ENCODE measurements at regions not wholly inside any gene's neighbourhood (a gene's known extent, or its start where the extent isn't known, plus 50 kb on each side); places are given as distances from the start of the nearest gene placed in this dataset.

DNA sequence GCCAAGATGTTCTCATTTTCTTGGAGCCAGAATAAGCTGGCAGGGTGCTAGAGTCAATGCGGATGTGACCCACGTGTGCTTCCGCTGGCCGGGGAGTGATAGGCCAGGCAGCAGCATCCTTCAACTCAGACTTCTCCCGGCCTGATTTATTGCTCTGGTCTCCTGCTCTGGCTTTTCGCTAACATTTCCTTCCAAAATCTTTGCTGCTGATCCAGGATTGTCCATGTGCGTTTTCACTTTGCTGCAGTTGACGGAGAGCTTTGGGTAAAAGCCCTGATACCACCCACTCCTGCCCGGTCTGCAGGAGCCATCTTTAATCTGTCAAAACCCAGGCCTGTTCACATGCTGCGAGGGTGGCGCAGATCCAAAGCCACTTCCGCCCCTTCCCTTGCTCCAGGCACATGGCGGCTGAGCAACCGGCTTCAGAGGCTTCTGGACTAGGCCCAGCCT, 106.8 kb downstream of the CYP26A1 start:
- peak; percentile 66 for DNase-seq

DNA sequence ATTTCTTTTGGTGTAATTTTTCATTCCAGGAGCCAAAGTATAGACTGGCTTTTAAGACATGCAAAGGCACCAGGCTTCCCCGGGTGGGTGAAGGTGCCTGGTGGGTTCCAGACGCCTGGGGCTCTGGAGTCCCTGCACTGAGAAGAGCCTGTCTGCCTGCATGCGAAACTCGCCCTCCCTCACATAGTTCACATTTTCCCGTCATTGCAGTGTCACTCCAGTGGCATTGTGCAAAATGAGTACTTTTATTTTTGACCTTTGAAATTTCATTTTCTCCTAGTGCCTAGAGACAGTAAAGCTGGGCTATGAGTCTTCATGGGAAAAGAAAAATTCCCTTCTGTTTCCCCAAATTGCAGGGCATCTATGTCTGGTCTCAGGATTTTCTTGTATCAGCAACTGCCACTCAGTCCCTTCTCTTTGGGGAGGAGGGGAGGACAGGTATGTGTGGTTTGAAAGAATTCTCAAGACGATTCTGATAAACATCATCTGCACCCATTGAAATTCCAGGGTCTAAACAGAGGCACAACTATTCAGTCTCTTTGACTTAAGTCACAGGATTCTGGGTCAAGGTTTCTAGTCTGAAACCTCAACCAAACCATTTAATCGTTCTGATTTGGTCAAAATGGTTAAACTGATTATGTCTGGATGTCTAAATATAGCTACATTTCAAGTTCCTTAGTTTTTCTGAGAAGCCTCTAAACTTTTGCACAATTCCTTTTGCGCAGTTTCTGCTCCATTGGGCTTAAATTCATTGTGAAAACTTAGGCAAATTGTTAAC, 107.8 kb downstream of the CYP26A1 start:
- peak; percentile 94 for DNase-seq

GRCh38 chr10:93182049-93182327, 108.3 kb downstream of the CYP26A1 start:
- DNase-seq, result no peak

DNA sequence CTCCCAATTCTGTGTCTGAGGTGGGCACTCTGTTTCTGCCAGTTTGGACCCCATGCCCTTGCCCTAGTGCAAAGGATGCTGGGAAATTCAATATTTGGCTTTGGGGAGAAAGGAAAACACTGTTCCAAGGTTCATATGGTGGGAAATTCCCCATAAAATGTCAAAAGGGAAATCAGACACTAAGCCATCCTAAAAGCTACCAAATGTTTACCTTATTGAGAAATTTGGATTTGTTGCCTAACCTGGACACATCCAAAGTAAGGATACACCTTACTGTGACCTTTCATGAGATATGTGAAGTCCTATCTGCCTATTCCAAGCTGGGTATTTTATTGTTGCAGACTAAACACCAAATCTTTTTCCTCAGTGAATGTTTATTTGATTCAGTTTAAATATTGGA, 109.1 kb downstream of the CYP26A1 start:
- DNase-seq, result no peak

- peak; percentile 63 for DNase-seq
Measured at GRCh38 chr10:93186653-93187052, 113.0 kb downstream of the CYP26A1 start.

DNA sequence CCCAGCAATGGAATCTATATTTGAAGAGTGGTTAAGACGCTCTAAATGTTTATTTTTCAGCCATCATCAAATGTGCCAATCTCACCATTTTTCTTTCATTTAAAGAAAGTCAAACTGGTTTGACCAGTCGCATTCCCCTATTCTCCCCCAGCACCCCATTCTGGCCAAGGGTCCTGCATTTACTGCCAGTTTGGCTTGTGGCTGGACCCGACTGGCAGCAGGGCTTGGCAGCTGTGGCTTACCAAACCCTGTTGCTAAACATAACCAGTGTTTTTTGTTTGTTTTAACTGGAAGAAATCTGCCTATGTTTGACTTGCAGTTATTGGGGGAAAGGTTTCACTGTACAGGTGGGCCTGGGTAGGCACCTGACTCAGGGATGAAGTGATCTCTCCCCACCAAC, 116.3 kb downstream of the CYP26A1 start:
- no peak for DNase-seq

- no peak for DNase-seq
Measured at GRCh38 chr10:93190372-93190771, 116.7 kb downstream of the CYP26A1 start.

- no peak for DNase-seq
Measured at GRCh38 chr10:93193906-93194305, 120.2 kb downstream of the CYP26A1 start.

DNA sequence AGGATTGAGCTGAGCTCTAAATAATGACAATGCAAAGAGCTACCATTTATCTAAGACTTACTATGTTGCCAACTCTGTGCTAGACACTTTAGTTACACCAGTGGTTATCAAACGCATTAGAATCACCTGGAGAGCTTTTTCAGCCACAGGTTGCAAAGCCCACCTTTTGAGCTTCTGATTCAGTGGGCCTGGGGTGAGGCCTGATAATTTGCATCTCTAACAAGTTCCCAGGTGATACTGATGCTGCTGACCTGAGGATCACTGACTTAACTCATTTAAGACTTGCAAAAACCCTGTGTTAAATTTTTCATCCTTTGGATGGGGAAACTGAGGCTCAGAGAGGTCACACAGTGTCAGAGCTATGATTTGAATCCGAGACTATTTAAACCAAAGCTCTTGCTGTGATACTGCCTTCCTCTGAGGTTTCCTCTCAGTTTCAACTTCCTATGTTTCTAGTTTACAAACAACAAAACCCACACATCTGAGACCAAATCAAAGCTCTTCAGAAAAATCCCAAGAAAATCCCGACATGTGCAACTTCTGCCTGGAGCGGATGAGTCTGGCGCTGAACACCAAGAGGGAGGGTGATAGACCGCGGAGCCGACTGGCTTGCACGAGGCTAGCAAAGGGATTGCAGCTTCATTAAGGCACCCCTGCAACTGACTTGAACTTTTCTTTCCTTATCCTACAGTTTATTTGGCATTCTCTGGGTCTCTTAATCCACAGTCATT, 124.9 kb downstream of the CYP26A1 start:
- DNase-seq, result no peak

DNA sequence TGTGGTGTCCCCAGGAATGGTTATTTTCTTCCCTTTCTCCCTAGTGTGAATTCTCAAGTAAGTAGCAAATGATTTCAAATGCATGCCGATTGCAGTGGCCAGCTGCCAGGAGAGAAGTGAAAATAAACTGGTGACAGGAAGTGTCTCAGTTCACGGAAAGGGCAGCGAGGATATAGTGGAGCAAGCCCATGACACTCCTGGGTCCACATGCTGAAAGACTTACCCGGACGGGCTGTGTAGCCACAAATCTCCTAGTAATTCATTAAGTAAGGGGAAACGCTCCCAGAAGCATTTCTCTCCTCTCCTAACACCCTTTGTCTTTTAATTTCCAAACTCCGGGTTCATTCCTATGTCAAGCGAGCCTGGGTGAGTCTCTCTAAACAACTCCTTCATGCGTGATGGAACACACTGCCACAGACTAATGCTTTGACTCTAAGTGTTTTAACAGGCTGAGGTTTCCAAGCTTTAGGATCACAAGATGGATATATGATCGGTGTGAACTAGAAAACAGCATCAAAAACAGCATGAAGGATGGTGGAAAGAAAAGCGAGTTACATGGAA, 125.6 kb downstream of the CYP26A1 start:
- no peak for DNase-seq

GRCh38 chr10:93204494-93205485, 131.1 kb downstream of the CYP26A1 start:
- DNase-seq, result no peak

- peak; percentile 82 for DNase-seq
Measured at GRCh38 chr10:93206652-93207051, 133.0 kb downstream of the CYP26A1 start.

GRCh38 chr10:93208717-93209464, 135.2 kb downstream of the CYP26A1 start:
- DNase-seq, result no peak

GRCh38 chr10:93211991-93212390, 138.3 kb downstream of the CYP26A1 start:
- peak; percentile 40 for DNase-seq

GRCh38 chr10:93215312-93215711, 141.6 kb downstream of the CYP26A1 start:
- peak; percentile 54 for DNase-seq

DNA sequence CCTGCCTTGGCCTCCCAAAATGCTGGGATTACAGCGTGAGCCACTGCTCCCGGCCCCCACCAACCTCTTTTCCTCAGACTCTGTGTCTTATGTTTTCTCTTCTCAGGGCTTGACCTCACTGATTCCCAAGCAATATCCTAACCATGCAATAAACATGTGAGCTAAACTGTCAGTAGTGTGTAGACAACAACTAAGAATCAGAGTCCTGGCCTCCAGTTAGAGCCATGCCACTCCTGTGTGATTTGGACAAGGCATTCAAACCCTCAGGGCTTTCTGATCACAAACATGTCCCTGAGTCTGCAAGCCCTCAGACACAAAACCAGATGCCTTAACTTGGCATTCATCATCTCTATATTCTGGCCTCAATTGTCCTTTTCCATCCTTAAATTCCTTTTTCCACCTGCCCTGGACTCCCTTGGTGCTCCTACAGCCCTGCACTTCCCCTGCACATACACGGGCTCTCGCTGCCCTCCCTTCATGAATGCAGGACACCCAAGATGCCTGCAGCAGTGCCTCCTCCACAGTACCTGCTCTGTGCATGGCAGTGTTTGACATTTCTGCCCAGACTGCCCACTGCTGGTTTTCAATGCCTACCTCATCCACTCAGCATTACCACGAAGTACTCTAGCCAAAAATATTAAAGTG, 142.8 kb downstream of the CYP26A1 start:
- DNase-seq, result peak; percentile 61

- peak; percentile 11 for DNase-seq
Measured at GRCh38 chr10:93218386-93218785, 144.7 kb downstream of the CYP26A1 start.

DNA sequence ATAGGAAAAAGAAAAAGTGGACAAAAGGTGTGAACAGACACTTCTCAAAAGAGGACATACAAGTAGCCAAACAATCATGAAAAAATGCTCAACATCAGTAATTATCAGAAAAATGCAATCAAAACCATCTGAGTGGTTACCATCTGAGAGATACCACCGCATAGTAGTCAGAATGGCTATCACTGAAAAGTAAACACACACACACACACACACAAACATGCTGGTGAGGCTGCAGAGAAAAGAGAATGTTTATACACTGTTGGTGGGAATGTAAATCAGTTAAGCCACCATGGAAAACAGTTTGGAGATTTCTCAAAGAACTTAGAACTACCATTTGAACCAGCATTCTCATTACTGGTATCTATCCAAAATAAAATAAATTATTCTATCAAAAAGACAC, 145.7 kb downstream of the CYP26A1 start:
- peak; percentile 4 for DNase-seq

GRCh38 chr10:93220296-93221170, 146.8 kb downstream of the CYP26A1 start:
- DNase-seq, result peak; percentile 50

- no peak for DNase-seq
Measured at GRCh38 chr10:93221171-93221496, 147.4 kb downstream of the CYP26A1 start.

- peak; percentile 30 for DNase-seq
Measured at GRCh38 chr10:93221521-93221920, 147.8 kb downstream of the CYP26A1 start.
